AG09319 (cell line): ENCODE measurements at regions not wholly inside any gene's neighbourhood (a gene's known extent, or its start where the extent isn't known, plus 50 kb on each side); places are given as distances from the start of the nearest gene placed in this dataset.
"Not testable (repeated sequence)": the region's sequence is repeated elsewhere in the genome, so short reads cannot be mapped to it uniquely, and the experiment has no call there.

Experiments used
- DNase-seq: peaks from one replicate; pipeline ENCODE4 v3.0.0-alpha.2; 2010; ENCODE audit warnings: low read depth; ENCODE audit errors: extremely low read depth
- CTCF ChIP-seq: IDR thresholded peaks from 2 replicates; pipeline ENCODE4 v1.5.1; 2011; ENCODE audit warnings: low read depth, mild to moderate bottlenecking, inconsistent platforms, low read length, moderate library complexity

GRCh38 chr12:41645624-41646023 is 457.5 kb downstream of the PDZRN4 start:
- TF ChIP-seq CTCF, result no peak
- no peak for DNase-seq

DNA sequence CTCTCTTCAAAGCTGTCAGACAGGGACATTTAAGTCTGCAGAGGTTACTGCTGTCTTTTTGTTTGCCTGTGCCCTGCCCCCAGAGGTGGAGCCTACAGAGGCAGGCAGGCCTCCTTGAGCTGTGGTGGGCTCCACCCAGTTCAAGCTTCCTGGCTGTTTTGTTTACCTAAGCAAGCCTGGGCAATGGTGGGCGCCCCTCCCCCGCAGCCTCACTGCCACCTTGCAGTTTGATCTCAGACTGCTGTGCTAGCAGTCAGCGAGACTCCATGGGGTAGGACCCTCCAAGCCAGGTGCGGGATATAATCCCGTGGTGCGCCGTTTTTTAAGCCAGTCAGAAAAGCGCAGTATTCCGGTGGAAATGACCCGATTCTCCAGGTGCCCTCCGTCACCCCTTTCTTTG is 454.7 kb downstream of the PDZRN4 start:
- DNase-seq, result not testable (repeated sequence)

DNA sequence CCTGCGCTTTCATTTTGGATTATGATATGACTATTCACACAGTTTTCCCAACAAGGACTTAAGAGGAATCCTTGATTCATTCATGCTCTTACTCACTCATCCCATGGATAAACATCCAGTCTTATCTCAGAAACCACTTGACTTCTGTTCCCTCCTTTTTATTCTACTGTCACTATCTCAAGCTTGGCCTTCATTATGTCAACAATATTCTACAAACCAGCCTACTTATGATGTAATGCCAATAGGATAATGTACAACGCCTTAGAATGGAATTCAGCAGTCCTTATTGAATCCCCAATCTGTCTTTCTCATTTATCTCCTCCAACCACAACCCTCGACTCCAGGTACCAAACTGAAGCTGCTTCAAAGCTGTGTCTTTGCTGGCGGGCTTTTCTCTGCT is 448.5 kb downstream of the PDZRN4 start:
- TF ChIP-seq CTCF, result no peak
- no peak for DNase-seq

- no peak for DNase-seq
- no peak for TF ChIP-seq CTCF
Observed at GRCh38 chr12:41635626-41636364, 447.7 kb downstream of the PDZRN4 start.

DNA sequence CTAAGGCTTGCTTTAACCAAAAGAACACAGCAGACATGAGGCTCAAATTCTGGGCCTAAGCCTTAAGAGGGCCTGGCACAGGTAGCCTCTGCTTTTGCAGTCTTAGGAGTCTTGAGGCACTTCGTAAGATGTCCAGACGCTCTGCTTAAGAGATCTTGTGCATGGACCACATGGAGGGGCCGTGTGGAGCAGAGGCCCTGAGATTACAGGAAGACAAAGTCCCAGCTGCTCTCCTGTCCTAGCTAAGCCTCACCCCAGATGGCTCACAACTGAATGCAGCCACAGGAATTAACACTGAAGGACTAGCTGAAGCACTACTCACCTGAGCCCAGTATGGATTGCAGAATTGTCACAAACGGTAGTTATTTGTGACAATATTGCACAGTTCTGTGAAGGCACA is 446.0 kb downstream of the PDZRN4 start:
- TF ChIP-seq CTCF, result no peak
- no peak for DNase-seq

DNA sequence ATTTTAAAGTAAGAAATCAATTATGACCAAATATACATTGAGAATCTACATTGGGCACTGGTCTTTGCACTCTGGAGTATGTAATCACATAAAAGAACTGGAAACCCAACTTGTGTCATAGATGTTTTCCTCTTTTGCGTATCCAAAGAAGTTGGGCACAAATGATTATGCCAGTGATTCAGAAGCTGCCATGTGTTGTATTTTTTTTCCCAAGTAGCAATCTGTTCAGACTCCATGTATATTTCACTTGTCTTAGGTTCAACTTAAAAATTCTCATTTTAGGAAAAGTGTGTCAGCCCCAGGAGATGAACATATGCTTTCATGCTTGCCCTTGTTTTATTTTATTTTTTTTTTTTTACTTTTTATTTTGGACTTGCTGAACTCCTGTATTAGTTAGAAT is 441.5 kb downstream of the PDZRN4 start:
- no peak for DNase-seq
- no peak for TF ChIP-seq CTCF

DNA sequence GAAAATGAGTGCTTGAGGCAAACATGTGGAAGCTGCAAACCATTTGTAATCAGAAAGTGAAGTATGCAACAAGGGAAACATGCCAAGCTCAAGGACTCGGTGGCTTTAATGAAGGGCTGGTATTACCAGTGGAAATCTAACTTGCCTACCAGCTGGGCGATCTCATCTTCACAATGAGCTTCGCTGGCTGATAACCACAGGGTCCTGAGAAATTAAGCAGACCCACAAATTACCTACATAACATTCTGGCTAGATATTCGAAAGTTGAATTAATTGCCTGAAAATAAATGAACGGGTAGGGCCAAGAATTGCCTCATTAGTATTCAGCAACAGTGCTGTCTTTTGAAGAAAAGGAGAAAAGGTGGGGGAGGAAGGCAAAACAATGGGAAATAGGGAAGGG is 439.4 kb downstream of the PDZRN4 start:
- no peak for TF ChIP-seq CTCF
- no peak for DNase-seq

GRCh38 chr12:41624571-41624970 is 436.5 kb downstream of the PDZRN4 start:
- DNase-seq, result no peak
- no peak for TF ChIP-seq CTCF
